ENCODE measurements at regions not wholly inside any gene's neighbourhood (a gene's known extent, or its start where the extent isn't known, plus 50 kb on each side); places are given as distances from the start of the nearest gene placed in this dataset.
"Not testable (repeated sequence)": the region's sequence is repeated elsewhere in the genome, so short reads cannot be mapped to it uniquely, and the experiment has no call there.

- H3K36me3 ChIP-seq (ENCODE audit: control insufficient read depth in 3 of 3, insufficient read depth in 2 of 3, low read depth in 1 of 3, low read length in 3 of 3): no peaks in the 10 kb centered on the region
- no peak overlapping the region for H3K27ac ChIP-seq (ENCODE audit: low read depth in 1 of 3, low read length in 2 of 3)
- H3K9me3 ChIP-seq (ENCODE audit: control insufficient read depth in 2 of 2, insufficient read depth in 1 of 2, low read depth in 1 of 2, low read length in 1 of 2): peaks cover 0 to 13% of the 10 kb centered on the region in 2 donors
- DNase-seq (no peak), FAIRE-seq (no peak)
- H3K4me1 ChIP-seq (ENCODE audit: control insufficient read depth in 3 of 3, insufficient read depth in 2 of 3, low read depth in 1 of 3, low read length in 2 of 3): no peaks in the 10 kb centered on the region
- H3K4me3 ChIP-seq (ENCODE audit: low read depth in 1 of 3, low read length in 3 of 3): no peak overlapping the region
- no peaks in the 10 kb centered on the region for H3K27me3 ChIP-seq (ENCODE audit: control insufficient read depth in 3 of 3, insufficient read depth in 3 of 3, low read length in 3 of 3)
- 20 to 41% (median 22%) methylated on average over 1 of the region's 1 CpG for WGBS, 3 donors
Observed at GRCh38 chr4:63986253-63986652, 423.0 kb downstream of the TECRL start.

- DNase-seq (no peak), FAIRE-seq (no peak)
- H3K27ac ChIP-seq (ENCODE audit: low read depth in 1 of 3, low read length in 2 of 3): no peak overlapping the region
- no peaks in the 10 kb centered on the region for H3K4me1 ChIP-seq (ENCODE audit: control insufficient read depth in 3 of 3, insufficient read depth in 2 of 3, low read depth in 1 of 3, low read length in 2 of 3)
- no peaks in the 10 kb centered on the region for H3K27me3 ChIP-seq (ENCODE audit: control insufficient read depth in 3 of 3, insufficient read depth in 3 of 3, low read length in 3 of 3)
- H3K36me3 ChIP-seq (ENCODE audit: control insufficient read depth in 3 of 3, insufficient read depth in 2 of 3, low read depth in 1 of 3, low read length in 3 of 3): no peaks in the 10 kb centered on the region
- peaks cover 0 to 13% of the 10 kb centered on the region in 2 donors for H3K9me3 ChIP-seq (ENCODE audit: control insufficient read depth in 2 of 2, insufficient read depth in 1 of 2, low read depth in 1 of 2, low read length in 1 of 2)
- H3K4me3 ChIP-seq (ENCODE audit: low read depth in 1 of 3, low read length in 3 of 3): no peak overlapping the region
Observed at GRCh38 chr4:63983224-63983623, 426.0 kb downstream of the TECRL start.

- H3K9me3 ChIP-seq (ENCODE audit: control insufficient read depth in 2 of 2, insufficient read depth in 1 of 2, low read depth in 1 of 2, low read length in 1 of 2): no peaks in the 10 kb centered on the region
- 52 to 53% (median 52%) methylated on average over 2 of the region's 2 CpGs for WGBS, 3 donors
- DNase-seq: no peak
- H3K27me3 ChIP-seq (ENCODE audit: control insufficient read depth in 3 of 3, insufficient read depth in 3 of 3, low read length in 3 of 3): no peaks in the 10 kb centered on the region
- H3K27ac ChIP-seq (ENCODE audit: low read depth in 1 of 3, low read length in 2 of 3): no peak overlapping the region
- H3K4me3 ChIP-seq (ENCODE audit: low read depth in 1 of 3, low read length in 3 of 3): no peak overlapping the region
- no peaks in the 10 kb centered on the region for H3K4me1 ChIP-seq (ENCODE audit: control insufficient read depth in 3 of 3, insufficient read depth in 2 of 3, low read depth in 1 of 3, low read length in 2 of 3)
- H3K36me3 ChIP-seq (ENCODE audit: control insufficient read depth in 3 of 3, insufficient read depth in 2 of 3, low read depth in 1 of 3, low read length in 3 of 3): no peaks in the 10 kb centered on the region
- FAIRE-seq: no peak
Observed at GRCh38 chr4:63965875-63966274, 443.4 kb downstream of the TECRL start.

GRCh38 chr4:63942706-63943286 lies 466.5 kb downstream of the TECRL start:
- H3K9me3 ChIP-seq (ENCODE audit: control insufficient read depth in 2 of 2, insufficient read depth in 1 of 2, low read depth in 1 of 2, low read length in 1 of 2); H3K4me1 ChIP-seq (ENCODE audit: control insufficient read depth in 3 of 3, insufficient read depth in 2 of 3, low read depth in 1 of 3, low read length in 2 of 3); H3K4me3 ChIP-seq (ENCODE audit: low read depth in 1 of 3, low read length in 3 of 3); H3K27ac ChIP-seq (ENCODE audit: low read depth in 1 of 3, low read length in 2 of 3); DNase-seq; H3K36me3 ChIP-seq (ENCODE audit: control insufficient read depth in 3 of 3, insufficient read depth in 2 of 3, low read depth in 1 of 3, low read length in 3 of 3); FAIRE-seq; H3K27me3 ChIP-seq (ENCODE audit: control insufficient read depth in 3 of 3, insufficient read depth in 3 of 3, low read length in 3 of 3): not testable (repeated sequence)
- WGBS, 3 donors: 93 to 96% (median 93%) methylated on average over 33 to 38 of the region's 38 CpGs

- 45 to 58% (median 46%) methylated on average over 4 of the region's 4 CpGs for WGBS, 3 donors
- DNase-seq (no peak), FAIRE-seq (no peak)
- H3K27me3 ChIP-seq (ENCODE audit: control insufficient read depth in 3 of 3, insufficient read depth in 3 of 3, low read length in 3 of 3): no peaks in the 10 kb centered on the region
- peaks cover 0 to 8% of the 10 kb centered on the region in 2 donors for H3K9me3 ChIP-seq (ENCODE audit: control insufficient read depth in 2 of 2, insufficient read depth in 1 of 2, low read depth in 1 of 2, low read length in 1 of 2)
- H3K4me3 ChIP-seq (ENCODE audit: low read depth in 1 of 3, low read length in 3 of 3): no peak overlapping the region
- no peaks in the 10 kb centered on the region for H3K36me3 ChIP-seq (ENCODE audit: control insufficient read depth in 3 of 3, insufficient read depth in 2 of 3, low read depth in 1 of 3, low read length in 3 of 3)
- no peaks in the 10 kb centered on the region for H3K4me1 ChIP-seq (ENCODE audit: control insufficient read depth in 3 of 3, insufficient read depth in 2 of 3, low read depth in 1 of 3, low read length in 2 of 3)
- no peak overlapping the region for H3K27ac ChIP-seq (ENCODE audit: low read depth in 1 of 3, low read length in 2 of 3)
Observed at GRCh38 chr4:63937961-63938360, 471.3 kb downstream of the TECRL start.

GRCh38 chr4:63922146-63922545 lies 487.1 kb downstream of the TECRL start:
- DNase-seq (no peak), FAIRE-seq (no peak)
- 69 to 78% (median 70%) methylated on average over 8 of the region's 8 CpGs for WGBS, 3 donors
- Histone ChIP-seq H3K4me3 (ENCODE audit: low read depth in 1 of 3, low read length in 3 of 3) (no peak overlapping the region), H3K27me3 (ENCODE audit: control insufficient read depth in 3 of 3, insufficient read depth in 3 of 3, low read length in 3 of 3) (no peaks in the 10 kb centered on the region), H3K36me3 (ENCODE audit: control insufficient read depth in 3 of 3, insufficient read depth in 2 of 3, low read depth in 1 of 3, low read length in 3 of 3) (no peaks in the 10 kb centered on the region), H3K27ac (ENCODE audit: low read depth in 1 of 3, low read length in 2 of 3) (no peak overlapping the region), H3K4me1 (ENCODE audit: control insufficient read depth in 3 of 3, insufficient read depth in 2 of 3, low read depth in 1 of 3, low read length in 2 of 3) (no peaks in the 10 kb centered on the region), H3K9me3 (ENCODE audit: control insufficient read depth in 2 of 2, insufficient read depth in 1 of 2, low read depth in 1 of 2, low read length in 1 of 2) (peaks cover 0 to 7% of the 10 kb centered on the region in 2 donors)

GRCh38 chr4:63921561-63921960 lies 487.7 kb downstream of the TECRL start:
- no peak overlapping the region for H3K4me3 ChIP-seq (ENCODE audit: low read depth in 1 of 3, low read length in 3 of 3)
- H3K9me3 ChIP-seq (ENCODE audit: control insufficient read depth in 2 of 2, insufficient read depth in 1 of 2, low read depth in 1 of 2, low read length in 1 of 2): peaks cover 0 to 7% of the 10 kb centered on the region in 2 donors
- FAIRE-seq (no peak), DNase-seq (no peak)
- no peaks in the 10 kb centered on the region for H3K36me3 ChIP-seq (ENCODE audit: control insufficient read depth in 3 of 3, insufficient read depth in 2 of 3, low read depth in 1 of 3, low read length in 3 of 3)
- no peak overlapping the region for H3K27ac ChIP-seq (ENCODE audit: low read depth in 1 of 3, low read length in 2 of 3)
- no peaks in the 10 kb centered on the region for H3K4me1 ChIP-seq (ENCODE audit: control insufficient read depth in 3 of 3, insufficient read depth in 2 of 3, low read depth in 1 of 3, low read length in 2 of 3)
- no peaks in the 10 kb centered on the region for H3K27me3 ChIP-seq (ENCODE audit: control insufficient read depth in 3 of 3, insufficient read depth in 3 of 3, low read length in 3 of 3)
- 80 to 91% (median 83%) methylated on average over 10 of the region's 10 CpGs for WGBS, 3 donors

- FAIRE-seq (no peak), DNase-seq (no peak)
- WGBS, 3 donors: 83 to 88% (median 87%) methylated on average over 2 of the region's 2 CpGs
- Histone ChIP-seq H3K4me3 (ENCODE audit: low read depth in 1 of 3, low read length in 3 of 3) (no peak overlapping the region), H3K9me3 (ENCODE audit: control insufficient read depth in 2 of 2, insufficient read depth in 1 of 2, low read depth in 1 of 2, low read length in 1 of 2) (peaks cover 0 to 7% of the 10 kb centered on the region in 2 donors), H3K4me1 (ENCODE audit: control insufficient read depth in 3 of 3, insufficient read depth in 2 of 3, low read depth in 1 of 3, low read length in 2 of 3) (no peaks in the 10 kb centered on the region), H3K27ac (ENCODE audit: low read depth in 1 of 3, low read length in 2 of 3) (no peak overlapping the region), H3K27me3 (ENCODE audit: control insufficient read depth in 3 of 3, insufficient read depth in 3 of 3, low read length in 3 of 3) (no peaks in the 10 kb centered on the region), H3K36me3 (ENCODE audit: control insufficient read depth in 3 of 3, insufficient read depth in 2 of 3, low read depth in 1 of 3, low read length in 3 of 3) (no peaks in the 10 kb centered on the region)
Observed at GRCh38 chr4:63919636-63920365, 489.4 kb downstream of the TECRL start.

All from small intestine (tissue), 7 donors.